SU-DHL-6 (cell line): ENCODE measurements at regions not wholly inside any gene's neighbourhood (a gene's known extent, or its start where the extent isn't known, plus 50 kb on each side); places are given as distances from the start of the nearest gene placed in this dataset.

Experiments
- H2AFZ ChIP-seq: fragments of 200-600 bp; sonication (generic); 2 replicates; pipeline ENCODE4 v1.6.1; 2014; ENCODE audit warnings: low read depth, mild to moderate bottlenecking, moderate library complexity, mixed read lengths, antibody characterized with exemption, low read length; ENCODE audit not compliant: severe bottlenecking
- H3F3A ChIP-seq: fragments of 200-600 bp; shearing (Covaris generic); 2 replicates; pipeline ENCODE4 v1.6.0; 2016; ENCODE audit warnings: antibody characterized with exemption, mild to moderate bottlenecking; ENCODE audit not compliant: insufficient read depth
- H3K27ac ChIP-seq: fragments of 200-600 bp; sonication (generic); 2 replicates; pipeline ENCODE4 v1.5.1; 2016; ENCODE audit warnings: low read depth, mild to moderate bottlenecking, low read length, moderate library complexity, mixed read lengths
- H3K27me3 ChIP-seq: fragments of 200-600 bp; sonication (generic), shearing (Covaris generic); 2 replicates; pipeline ENCODE4 v1.6.0; 2014; ENCODE audit warnings: mild to moderate bottlenecking, low read length
- H3K36me3 ChIP-seq: fragments of 200-600 bp; sonication (generic); 2 replicates; pipeline ENCODE4 v1.6.1; 2014; ENCODE audit warnings: mild to moderate bottlenecking, low read length, mixed read lengths
- H3K4me2 ChIP-seq: fragments of 300-600, 200-600 bp; shearing (Covaris generic), sonication (generic); 2 replicates; pipeline ENCODE4 v1.6.0; 2014; ENCODE audit warnings: low read length, low read depth, mild to moderate bottlenecking; ENCODE audit not compliant: poor library complexity, severe bottlenecking
- H3K4me3 ChIP-seq: fragments of 200-600 bp; sonication (generic); 2 replicates; pipeline ENCODE4 v1.5.1; 2014; ENCODE audit warnings: antibody characterized with exemption, low read length, mild to moderate bottlenecking, mixed read lengths; ENCODE audit not compliant: insufficient read depth, poor library complexity, severe bottlenecking
- H3K79me2 ChIP-seq: fragments of 200-600 bp; sonication (generic); 2 replicates; pipeline ENCODE4 v1.6.1; 2014; ENCODE audit warnings: mild to moderate bottlenecking, low read length, moderate library complexity; ENCODE audit not compliant: insufficient read depth
- H3K9ac ChIP-seq: fragments of 200-600 bp; sonication (generic); 2 replicates; pipeline ENCODE4 v1.7.0; 2014; ENCODE audit warnings: mild to moderate bottlenecking, low read length
- H3K9me2 ChIP-seq: fragments of 200-600 bp; sonication (generic); replicated peaks from 2 replicates; pipeline ENCODE4 v1.6.1; 2014; ENCODE audit warnings: low read length; ENCODE audit not compliant: insufficient read depth
- H3K9me3 ChIP-seq: fragments of 200-600 bp; sonication (generic); 2 replicates; pipeline ENCODE4 v1.6.1; 2014; ENCODE audit warnings: low read length, mixed read lengths; ENCODE audit not compliant: insufficient read depth
- H4K20me1 ChIP-seq: fragments of 200-600 bp; sonication (generic); 2 replicates; pipeline ENCODE4 v1.6.1; 2014; ENCODE audit warnings: low read depth, mild to moderate bottlenecking, antibody characterized with exemption, low read length, moderate library complexity, mixed read lengths
- CTCF ChIP-seq: fragments of 200-600 bp; sonication (generic); IDR thresholded peaks from one replicate; pipeline ENCODE4 v1.5.1; 2017; ENCODE audit warnings: antibody characterized with exemption, mild to moderate bottlenecking, low read length, moderate library complexity; ENCODE audit not compliant: insufficient read depth, poor library complexity, severe bottlenecking
- EZH2phosphoT487 ChIP-seq: fragments of 200-600 bp; sonication (generic), shearing (Covaris generic); conservative IDR thresholded peaks from 2 replicates; pipeline ENCODE4 v1.6.1; 2018; ENCODE audit warnings: mild to moderate bottlenecking, antibody characterized with exemption, low read length, moderate library complexity, mixed read lengths

- Histone ChIP-seq H3K79me2 (no peaks in the 10 kb centered on the region), H3K9me2 (no peaks in the 10 kb centered on the region), H3K36me3 (no peaks in the 10 kb centered on the region), H3F3A (no peaks in the 10 kb centered on the region), H4K20me1 (no peaks in the 10 kb centered on the region), H3K9me3 (no peaks in the 10 kb centered on the region), H3K27ac (no peak overlapping the region), H3K4me3 (no peak overlapping the region), H3K4me2 (no peak overlapping the region), H3K9ac (no peak overlapping the region), H3K27me3 (no peaks in the 10 kb centered on the region), H2AFZ (no peak overlapping the region)
- TF ChIP-seq EZH2phosphoT487 (no peak), CTCF (no peak)
These were observed 144.4 kb upstream of the SESN3 start for GRCh38 chr11:95375451-95375850.

- no peaks in the 10 kb centered on the region for H3F3A ChIP-seq
- no peaks in the 10 kb centered on the region for H4K20me1 ChIP-seq
- no peaks in the 10 kb centered on the region for H3K9me3 ChIP-seq
- H3K36me3 ChIP-seq: no peaks in the 10 kb centered on the region
- no peak overlapping the region for H3K4me3 ChIP-seq
- no peak overlapping the region for H3K9ac ChIP-seq
- no peak overlapping the region for H3K27ac ChIP-seq
- no peaks in the 10 kb centered on the region for H3K27me3 ChIP-seq
- no peak overlapping the region for H3K4me2 ChIP-seq
- no peak overlapping the region for H2AFZ ChIP-seq
- TF ChIP-seq CTCF (no peak), EZH2phosphoT487 (no peak)
- no peaks in the 10 kb centered on the region for H3K9me2 ChIP-seq
- no peaks in the 10 kb centered on the region for H3K79me2 ChIP-seq
These were observed 143.1 kb upstream of the SESN3 start for GRCh38 chr11:95374105-95374504.

GRCh38 chr11:95373241-95373640 lies 142.2 kb upstream of the SESN3 start:
- Histone ChIP-seq H3K4me3 (no peak overlapping the region), H3K9ac (no peak overlapping the region), H3K27me3 (no peaks in the 10 kb centered on the region), H2AFZ (no peak overlapping the region), H3K79me2 (no peaks in the 10 kb centered on the region), H3K27ac (no peak overlapping the region), H4K20me1 (no peaks in the 10 kb centered on the region), H3F3A (no peaks in the 10 kb centered on the region), H3K9me2 (no peaks in the 10 kb centered on the region), H3K4me2 (no peak overlapping the region), H3K36me3 (no peaks in the 10 kb centered on the region), H3K9me3 (no peaks in the 10 kb centered on the region)
- no peak for TF ChIP-seq EZH2phosphoT487
- no peak for TF ChIP-seq CTCF

GRCh38 chr11:95372097-95372656 lies 141.2 kb upstream of the SESN3 start:
- no peaks in the 10 kb centered on the region for H3K9me2 ChIP-seq
- H3K36me3 ChIP-seq: no peaks in the 10 kb centered on the region
- TF ChIP-seq CTCF (no peak), EZH2phosphoT487 (no peak)
- no peak overlapping the region for H2AFZ ChIP-seq
- no peak overlapping the region for H3K27ac ChIP-seq
- no peaks in the 10 kb centered on the region for H3K9me3 ChIP-seq
- no peaks in the 10 kb centered on the region for H3F3A ChIP-seq
- H3K4me2 ChIP-seq: no peak overlapping the region
- H4K20me1 ChIP-seq: no peaks in the 10 kb centered on the region
- no peaks in the 10 kb centered on the region for H3K27me3 ChIP-seq
- no peaks in the 10 kb centered on the region for H3K79me2 ChIP-seq
- H3K4me3 ChIP-seq: no peak overlapping the region
- H3K9ac ChIP-seq: no peak overlapping the region
